NOMO-1 treated with DMSO at 0.1 percent for 48 hours (cell line): ENCODE measurements at regions not wholly inside any gene's neighbourhood (a gene's known extent, or its start where the extent isn't known, plus 50 kb on each side); places are given as distances from the start of the nearest gene placed in this dataset.
"Not testable (repeated sequence)": the region's sequence is repeated elsewhere in the genome, so short reads cannot be mapped to it uniquely, and the experiment has no call there.

Source experiments
- DNase-seq: peaks from one replicate; lab custom pipeline; 2025; ENCODE audit not compliant: unreplicated experiment; lab: John Stamatoyannopoulos, UW

DNA sequence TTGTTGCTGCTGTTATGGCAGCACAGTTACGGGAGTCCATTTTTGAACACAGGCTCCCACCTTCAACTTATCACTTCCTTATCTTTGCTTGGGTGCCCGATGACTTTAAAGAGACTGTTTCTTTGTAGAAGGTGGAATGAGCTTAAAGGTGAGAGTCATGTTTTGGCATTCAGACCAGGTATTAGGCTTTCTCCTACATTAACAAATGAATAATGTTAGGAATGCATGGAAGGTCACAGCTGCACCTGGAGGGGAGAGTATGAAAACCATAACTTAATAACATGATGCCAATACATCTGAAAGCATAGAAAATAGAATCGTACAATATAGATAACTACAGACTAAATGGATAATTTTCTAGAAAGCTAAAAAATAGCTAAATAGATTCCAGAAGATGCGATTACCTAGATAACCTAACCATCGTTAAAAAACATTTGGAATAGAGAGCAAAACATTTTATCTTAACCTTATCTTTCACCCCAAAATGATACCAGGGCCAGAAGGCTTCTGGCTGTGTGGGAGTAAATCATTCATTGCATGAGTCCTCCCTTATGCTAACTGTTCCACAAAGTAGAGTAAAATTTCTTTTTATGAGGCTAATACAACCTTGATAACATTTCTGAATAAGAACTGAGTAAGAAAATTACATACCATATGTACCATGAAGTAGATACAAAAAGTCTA is 126.2 kb upstream of the ADCY2 start:
- no peak for DNase-seq

DNA sequence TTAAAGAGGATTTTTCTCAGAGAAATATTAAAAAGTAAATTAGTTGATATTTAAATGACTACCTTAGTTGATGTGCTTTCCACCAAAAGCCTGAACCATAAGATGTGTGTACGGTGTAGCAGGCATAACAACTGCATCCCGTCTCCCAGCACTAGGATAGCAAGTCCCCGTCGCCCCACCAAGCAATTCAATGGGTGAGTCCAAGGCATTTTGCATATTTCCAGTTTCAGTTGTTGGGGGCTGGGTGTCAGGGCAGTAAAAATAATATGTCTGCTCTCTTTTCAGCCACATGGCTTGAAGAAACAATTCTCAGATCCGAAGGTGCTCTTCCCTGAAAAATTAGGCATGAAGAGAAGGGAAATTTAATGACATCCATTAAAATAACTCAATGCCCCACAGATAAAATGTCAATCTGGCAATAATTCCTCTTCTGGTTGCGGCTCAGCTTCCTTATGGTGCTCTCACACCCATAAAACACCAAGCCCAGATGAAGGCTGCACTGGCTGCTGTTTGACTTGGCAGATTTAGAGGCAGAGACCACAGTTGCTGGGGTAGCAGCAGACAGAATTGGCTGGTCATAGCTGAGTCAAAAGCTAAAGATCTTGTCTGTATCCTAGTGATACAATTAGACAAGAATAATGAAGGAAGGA is 124.4 kb upstream of the ADCY2 start:
- no peak for DNase-seq

DNA sequence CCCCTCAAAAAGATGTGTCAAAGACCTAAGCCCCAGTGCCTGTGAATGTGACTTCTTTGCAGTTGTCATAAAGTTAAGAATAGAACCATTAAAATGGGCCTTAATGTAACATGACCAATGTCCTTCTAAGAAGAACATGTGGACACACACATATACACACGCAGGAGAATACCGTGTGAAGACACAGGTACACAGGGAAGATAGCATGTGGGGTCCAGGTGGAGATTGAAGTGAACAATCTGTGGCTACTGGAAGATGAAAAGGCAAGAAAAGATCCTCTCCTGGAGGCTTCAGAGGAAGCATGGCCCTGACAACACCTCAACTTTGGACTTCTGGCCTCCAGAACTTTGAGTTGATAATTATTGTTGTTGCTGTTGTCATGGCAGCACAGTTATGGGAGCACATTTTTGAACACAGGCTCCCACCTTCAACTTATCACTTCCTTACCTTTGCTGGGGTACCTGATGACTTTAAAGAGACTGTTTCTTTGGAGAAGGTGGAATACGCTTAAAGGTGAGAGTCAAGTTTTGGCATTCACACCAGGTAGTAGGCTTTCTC is 123.5 kb upstream of the ADCY2 start:
- DNase-seq, result no peak

DNA sequence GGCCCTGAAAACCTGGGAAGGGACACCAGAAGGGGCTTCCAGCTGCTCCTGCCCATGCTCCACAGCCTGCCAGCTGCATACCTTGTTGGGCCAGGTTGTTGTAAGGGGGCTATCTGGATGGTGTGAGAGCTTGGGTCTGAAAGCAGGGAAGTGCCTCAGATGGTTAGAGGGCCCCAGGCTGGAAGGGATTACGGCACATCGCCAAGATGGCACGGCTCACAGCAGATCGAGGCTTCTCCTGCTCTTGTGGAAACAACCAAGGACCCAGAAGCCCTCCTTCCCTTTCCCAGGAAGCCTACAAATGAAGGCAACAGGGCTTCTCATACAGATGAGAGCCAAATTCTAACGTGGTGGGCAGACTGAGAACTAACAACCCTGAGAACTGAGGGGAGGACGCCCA is 121.7 kb upstream of the ADCY2 start:
- no peak for DNase-seq

DNA sequence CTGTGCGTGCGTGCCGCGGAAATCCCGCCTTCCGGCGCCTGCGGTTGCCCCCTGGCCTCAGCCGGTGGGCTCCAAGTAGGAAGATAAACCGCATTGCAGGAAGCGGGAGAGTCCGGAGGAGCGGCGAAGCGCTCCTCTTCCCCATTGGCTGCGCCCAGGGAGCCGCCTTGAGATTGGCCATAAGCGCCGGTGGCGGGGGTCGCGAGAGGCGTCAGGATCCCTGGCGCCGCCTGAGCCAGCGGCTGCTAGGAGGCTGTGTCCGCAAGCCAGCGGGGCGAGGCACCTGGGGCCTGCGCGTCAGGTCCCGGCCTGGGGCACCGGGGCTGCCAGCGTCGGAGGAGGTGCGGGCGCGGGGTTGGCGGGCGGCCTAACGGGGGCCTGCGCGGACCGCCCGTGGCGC is 106.3 kb upstream of the ADCY2 start:
- not testable (repeated sequence) for DNase-seq

DNA sequence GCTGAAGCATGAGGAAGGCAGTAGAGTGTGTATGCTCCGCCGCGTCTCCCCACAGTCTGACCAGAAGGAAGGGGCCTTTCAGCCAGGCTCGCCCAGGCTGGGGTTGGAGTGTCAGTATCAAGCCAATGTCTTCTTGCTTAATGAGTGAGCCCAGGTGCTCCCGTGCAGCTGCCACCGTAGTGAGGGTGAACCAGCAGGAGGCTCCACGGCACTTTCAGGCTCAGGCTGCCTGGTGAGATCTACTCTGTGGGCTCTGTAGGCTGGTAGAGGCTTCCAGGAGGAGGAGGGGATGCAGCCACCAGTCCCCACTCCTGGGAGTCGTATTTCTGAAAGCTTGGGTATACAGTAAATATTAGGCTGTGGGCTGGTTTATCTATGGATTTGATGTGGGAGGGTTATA is 98.1 kb upstream of the ADCY2 start:
- DNase-seq, result not testable (repeated sequence)

DNA sequence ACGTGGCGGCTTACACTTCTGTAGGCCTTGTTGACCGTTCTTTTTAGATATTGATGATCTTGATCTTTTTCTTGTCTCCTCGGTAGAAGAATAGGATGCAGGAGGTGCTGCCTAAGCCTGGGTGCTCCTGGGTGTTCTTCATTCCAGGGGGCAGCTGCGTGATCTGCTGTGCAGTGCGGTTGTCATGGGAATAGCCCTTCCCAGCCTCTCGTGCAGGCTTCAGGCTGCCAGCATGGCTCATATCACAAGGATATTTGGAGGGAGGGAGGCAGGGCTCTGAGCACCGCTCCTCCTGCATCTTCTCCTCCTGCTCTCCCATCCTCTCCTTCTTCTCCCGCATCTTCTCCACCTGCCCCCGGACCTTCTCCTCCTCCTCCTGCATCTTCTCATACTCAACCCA is 96.2 kb upstream of the ADCY2 start:
- not testable (repeated sequence) for DNase-seq

DNA sequence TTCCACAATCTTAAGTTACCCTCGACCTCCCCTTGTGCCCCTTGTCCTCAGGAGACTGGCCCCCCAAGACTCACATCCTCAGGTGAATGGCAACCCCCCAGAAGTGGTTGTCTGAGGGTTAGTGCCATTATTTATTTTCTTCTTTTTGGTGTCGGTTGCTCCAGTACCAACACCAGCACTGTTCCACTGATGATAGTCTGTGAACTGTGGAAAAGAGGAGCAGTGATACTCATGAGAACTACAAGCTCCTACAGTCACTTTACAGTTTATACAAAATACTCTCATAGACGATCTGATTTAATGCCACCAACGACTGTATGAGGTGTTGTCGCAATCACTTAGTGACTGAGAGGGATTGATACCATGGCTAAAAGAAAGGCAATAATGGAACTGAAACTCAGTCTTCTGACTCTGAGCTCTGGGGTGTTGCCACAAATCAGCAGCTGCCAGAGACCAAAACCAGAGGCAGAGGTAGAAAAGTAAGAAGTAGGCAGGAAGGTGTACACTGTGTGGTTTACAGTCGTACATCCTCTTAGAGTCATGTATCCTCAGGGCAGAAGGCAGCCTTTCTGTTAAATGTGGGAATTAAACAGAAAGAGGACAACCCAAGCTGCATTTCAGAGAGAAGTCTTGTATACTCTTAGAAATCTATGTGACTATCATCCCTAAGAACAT is 90.8 kb upstream of the ADCY2 start:
- DNase-seq, result not testable (repeated sequence)

DNA sequence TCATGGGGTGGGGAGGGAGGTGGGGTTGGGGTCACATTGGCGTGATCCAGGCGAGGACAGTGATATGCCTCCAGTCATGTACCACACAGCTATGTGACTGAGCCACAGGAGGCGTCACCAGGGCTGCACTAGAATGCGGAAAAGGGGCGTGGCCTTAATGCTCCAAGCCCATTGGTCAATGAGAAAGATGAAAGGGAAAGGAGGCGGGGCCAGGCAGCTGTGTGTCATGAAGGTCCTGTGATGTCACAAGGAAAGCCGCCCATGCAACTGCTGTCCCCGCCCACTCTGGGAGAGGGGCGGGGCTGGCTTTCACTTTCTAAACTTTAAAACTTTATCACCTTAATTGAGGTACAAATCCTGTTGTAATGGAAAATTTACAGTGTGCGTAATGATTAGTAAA is 89.4 kb upstream of the ADCY2 start:
- DNase-seq, result not testable (repeated sequence)

DNA sequence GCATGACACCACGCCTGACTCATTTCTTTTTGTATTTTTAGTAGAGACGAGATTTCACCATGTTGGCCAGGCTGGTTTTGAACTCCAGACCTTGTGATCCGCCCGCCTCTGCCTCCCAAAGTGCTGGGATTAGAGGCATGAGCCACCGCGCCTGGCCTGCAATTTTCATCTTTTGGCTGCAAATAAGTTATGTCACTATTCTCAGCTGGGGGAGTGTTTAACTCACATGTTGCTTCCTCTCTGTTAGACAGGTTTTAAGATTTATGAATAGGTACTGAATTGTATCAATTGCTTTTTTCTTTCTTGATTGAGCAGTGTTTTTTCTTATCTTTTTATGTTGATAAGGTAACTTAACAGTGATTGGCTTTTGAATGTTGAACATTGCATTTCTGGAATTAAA is 88.2 kb upstream of the ADCY2 start:
- not testable (repeated sequence) for DNase-seq

DNA sequence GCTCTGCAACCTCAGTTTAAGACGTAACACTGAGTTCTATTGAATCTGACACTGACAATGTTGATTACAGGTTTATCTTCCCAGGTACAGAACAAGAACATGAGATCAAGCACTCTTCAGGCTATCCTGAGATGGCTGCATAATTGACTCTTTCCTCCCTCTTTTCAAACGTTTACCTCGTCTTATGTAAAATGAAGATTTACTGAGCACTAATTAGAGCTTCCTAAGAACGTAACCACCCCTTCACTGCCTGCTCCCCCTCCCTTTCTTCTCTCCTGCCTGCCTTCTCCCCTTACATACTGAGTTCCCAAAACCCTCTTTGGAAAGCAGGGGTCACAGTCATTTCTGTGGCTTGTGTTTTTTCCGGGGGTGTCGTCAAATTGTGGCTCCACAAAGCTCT is 86.2 kb upstream of the ADCY2 start:
- not testable (repeated sequence) for DNase-seq

DNA sequence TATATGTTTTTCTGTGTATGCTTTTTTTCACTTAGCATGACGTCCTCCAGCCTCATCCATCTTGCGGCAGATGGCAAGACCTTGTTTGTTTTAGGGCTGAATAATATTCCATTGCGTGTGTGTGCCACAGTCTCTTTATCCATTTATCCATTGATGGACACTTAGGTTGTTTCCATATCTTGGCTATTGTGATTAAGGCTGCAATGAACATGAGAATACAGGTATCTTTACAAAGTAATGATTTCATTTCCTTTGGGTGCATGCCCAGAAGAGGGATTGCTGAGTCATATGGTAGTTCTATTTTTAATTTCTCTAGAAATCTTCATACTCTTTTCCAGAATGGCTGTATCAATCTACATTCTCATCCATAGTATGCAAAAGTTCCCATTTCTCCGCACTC is 85.3 kb upstream of the ADCY2 start:
- not testable (repeated sequence) for DNase-seq

DNA sequence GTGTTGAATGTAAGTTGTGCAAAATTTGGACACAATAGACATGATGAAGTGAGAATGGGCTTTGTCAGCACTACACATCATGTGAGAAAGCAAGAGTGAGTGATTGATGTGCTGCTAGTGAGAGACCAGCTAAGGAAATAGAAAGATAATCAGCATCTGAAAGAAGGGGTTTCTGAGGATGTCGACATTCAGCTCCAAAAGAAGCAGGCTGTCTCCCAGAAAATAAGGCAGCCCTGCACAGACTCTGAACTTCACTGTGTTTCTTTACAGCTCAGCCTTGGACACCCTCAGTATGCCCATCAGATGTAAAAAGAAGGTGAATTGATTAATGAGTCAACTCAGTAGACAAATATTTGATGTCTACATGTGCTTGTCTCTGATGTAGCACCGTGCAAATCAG is 80.8 kb upstream of the ADCY2 start:
- DNase-seq, result no peak

DNA sequence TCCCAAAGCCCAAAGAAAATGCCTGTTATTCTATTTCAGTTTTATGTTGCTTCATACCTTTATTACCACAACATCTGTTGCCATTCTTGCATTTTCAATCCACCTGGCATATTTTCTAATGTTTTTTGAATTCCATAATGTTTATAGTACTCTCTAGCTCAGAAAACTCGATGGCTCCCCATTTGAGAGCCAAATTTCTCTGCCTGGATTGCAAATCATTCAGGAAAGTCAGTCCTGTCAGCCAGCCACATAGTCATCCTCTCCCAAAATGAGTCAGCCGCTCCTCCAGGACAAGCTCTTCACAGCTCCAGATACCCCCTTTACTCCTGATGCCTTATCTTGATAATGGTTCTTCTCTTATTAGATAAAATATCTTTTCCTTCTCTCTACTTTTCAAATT is 78.2 kb upstream of the ADCY2 start:
- no peak for DNase-seq

DNA sequence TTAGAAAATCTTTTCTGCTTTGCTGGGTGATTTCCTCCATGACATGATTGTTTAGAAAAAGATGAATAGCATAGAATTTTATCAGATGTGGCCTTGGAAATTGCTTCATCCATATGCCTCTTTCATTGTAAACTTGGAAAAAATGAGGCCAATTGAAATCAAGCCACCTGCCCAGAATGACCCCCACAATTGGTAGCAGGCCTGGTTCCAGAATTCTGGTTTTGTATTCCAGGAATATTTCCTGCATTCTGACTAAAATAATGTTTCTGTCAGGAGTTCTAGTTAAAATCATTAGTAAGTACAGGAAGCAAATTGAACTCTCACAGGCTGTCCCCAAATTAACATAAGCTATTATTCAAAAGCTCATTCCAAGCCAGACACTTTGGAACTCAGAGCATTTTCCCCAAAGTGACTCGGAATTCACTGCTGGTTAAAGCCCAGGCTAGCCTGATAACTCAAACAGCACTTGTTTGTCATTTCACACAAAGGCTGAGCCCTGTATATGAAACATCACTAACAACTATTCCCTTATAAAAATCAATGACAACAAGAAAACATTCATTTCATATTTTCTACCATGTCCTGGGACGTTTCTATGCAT is 75.1 kb upstream of the ADCY2 start:
- no peak for DNase-seq

DNA sequence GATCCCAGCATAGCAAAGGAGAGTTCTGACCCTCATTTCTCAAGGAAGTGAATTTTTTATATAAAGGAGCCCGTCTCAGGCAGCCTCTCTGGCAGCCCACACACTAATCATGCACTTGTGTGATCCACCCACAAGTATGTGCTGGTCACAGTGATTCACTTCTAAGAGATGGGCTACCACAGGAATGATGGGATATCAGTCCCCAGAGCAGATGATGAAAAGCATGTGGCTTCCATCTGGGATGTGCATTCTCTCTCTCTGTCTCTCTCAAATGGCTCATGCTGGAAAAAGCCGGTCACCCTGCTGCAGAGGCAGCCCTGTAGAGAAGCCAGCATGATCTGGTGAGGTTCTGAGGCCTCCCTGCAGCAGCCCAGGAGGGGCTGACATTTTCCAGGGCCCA is 74.2 kb upstream of the ADCY2 start:
- no peak for DNase-seq

DNA sequence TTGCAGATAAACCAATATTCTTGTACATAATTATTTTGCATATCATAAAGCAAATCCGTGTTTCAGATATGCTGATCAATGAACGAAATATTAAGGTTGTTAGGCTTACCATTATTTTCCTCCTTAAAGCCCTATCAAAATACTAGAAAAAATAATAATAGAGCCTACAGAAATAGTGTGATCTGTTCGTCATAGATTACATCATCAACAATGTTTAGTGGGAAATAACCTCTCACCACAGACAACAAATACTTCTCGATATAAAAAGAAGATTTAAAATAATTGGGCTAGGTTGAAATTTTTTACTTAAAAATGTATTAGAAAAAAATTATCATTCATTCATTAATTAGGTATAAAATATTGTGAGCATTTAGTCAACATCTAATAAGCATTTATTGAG is 71.0 kb upstream of the ADCY2 start:
- DNase-seq, result no peak

DNA sequence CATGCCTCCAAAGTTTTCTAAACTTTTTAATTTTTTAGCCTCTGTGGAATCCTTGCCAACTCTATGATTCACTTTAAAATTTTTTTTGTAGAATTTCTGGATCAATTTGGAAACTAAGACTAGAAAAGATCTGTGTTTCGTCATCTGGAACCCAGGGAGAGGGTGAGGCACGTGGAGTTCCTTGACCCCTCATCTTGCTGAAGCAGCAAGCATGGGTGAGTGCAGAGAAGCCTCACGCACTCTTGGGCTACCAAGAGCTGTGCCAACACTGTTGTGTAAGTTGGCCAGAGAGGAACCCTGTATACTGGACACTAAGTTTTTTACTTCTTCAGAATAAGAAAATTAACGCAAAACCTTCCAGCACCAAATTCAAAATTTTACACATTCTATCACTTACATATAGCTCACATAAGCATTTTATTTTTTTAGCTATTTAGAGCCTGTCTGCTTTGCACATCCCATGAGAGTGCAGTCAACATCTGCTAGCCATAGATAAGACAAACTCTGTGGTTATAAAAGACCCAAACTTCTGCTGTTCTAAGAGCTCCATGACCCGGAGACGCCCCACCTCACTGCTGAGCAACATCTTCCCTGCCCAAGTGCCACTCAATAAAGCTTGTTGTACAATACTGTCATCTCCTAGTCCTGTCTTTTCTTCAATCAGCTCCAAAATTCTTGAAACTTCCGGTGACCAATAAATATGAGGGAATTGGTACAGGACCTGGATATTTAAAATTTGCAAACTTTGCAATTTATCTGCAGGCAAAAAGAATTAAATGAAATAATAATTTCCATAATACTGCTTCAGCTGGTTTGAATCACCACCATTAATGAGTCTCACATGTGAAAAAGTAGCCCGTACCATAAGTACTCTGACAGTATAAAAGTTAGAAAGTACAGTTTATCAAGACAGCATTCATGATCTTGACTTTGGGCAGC is 69.7 kb upstream of the ADCY2 start:
- DNase-seq, result no peak

DNA sequence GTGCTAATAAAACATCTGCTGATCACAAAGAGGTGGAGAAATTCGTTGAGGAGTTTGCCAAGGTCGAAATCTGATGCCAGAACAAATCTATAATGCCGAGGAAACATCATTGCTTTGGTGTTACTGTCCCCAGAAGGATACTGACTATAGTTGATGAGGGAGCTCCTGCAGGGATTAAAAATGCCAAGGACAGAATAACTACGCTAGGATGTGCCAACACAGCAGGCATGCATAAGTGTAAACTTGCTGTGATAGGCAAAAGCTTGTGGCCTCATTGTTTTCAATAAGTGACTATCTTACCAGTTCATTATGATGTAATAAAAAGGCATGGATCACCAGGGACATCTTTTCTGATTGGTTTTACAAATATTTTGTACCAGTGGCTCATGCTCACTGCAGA is 66.8 kb upstream of the ADCY2 start:
- no peak for DNase-seq

DNA sequence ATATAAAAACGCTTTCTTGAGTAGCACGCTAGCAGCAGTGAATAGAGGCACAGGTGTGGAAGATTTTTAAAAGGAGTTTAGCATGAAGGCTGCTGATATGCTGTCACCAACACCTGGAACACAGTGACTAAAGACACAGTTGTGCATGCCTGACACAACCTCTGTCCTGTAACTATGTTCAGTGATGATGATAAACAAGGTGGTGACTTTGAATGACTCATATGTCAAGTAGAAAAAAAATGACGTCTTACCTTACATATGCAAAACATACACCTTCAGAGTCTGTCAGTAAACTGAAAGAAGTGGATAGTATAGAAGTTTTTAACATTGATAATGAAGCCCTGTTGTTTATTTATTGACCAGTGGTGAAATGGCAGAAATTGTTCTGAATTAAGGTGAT is 66.2 kb upstream of the ADCY2 start:
- DNase-seq, result no peak

DNA sequence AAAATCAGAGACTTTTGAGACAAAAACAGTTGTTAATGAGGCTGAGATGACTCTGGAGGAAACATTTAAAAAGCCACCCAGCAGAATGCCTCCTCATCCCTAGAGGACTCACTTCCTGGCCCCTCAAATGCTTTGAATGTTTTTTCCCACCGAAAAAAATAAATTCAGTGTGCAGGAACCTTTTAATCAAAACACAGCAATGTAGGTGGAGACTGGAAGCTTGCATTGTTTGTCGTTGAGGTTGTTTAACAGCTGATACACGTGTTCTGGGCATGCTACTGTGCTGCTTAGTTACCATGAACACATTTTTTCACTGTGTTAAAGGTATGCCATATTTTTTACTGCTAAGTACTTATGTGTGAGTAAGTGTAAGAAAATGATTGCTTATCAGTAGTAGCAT is 65.7 kb upstream of the ADCY2 start:
- DNase-seq, result no peak
